ENCODE measurements at regions not wholly inside any gene's neighbourhood (a gene's known extent, or its start where the extent isn't known, plus 50 kb on each side); places are given as distances from the start of the nearest gene placed in this dataset.
"Not testable (repeated sequence)": the region's sequence is repeated elsewhere in the genome, so short reads cannot be mapped to it uniquely, and the experiment has no call there.

DNA sequence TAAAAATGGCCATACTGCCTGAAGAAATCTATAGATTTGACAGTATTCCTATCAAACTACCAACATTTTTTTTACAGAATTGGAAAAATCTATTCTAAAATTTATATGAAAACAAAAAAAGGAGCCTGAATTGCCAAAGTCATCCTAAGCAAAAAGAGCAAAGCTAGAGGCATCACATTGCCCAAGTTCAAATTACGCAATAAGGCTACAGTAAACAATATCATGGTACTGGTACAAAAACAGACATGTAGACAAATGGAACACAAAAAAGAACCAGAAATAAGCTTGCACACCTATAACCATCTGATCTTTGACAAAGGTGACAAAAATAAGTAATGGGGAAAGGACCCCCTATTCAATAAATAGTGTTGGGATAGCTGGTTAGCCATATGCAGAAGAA lies 50.2 kb upstream of the THSD7B start:
- no peak for DNase-seq

DNA sequence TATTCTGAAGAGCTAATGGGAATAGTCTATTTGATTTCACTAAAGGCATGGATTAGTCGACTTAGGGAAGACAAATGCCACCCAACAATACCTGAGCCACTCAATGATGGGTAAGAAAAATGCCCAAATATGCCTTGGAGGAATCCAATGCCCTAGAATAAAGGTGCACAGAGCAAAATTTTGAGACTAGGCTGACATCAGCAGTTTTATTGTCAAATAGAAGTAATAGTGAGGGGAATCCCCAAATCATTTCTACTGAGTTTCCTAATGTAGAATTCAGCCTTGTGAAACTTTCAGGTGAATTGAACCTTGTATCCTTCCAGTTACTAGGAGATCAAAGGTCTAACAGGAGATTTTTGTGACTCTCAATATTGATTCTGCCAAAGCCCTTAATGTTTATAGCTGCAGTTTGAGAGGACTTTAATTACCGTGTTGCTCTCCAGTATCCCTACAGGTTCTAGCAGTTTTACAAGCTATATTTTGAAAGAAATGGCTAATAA lies 50.8 kb upstream of the THSD7B start:
- DNase-seq = no peak

DNA sequence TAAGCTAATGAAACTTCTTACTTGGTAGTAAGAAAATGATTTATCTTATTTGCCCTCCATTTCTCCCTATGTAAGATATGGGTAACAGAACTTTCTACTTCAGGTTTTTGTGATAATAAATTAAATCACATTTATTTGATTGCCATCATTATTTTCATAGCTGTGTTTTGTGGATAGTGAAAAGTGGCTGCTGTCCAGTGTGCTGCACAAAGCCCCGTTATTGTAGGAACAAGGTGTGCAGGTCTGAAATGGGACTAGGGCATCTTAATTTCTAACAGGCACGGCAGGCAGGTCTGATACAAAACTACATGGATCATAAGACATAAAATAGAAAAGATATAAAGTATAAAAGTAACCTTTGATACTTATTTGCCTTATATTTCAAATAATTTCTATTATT lies 51.6 kb upstream of the THSD7B start:
- DNase-seq = no peak

DNA sequence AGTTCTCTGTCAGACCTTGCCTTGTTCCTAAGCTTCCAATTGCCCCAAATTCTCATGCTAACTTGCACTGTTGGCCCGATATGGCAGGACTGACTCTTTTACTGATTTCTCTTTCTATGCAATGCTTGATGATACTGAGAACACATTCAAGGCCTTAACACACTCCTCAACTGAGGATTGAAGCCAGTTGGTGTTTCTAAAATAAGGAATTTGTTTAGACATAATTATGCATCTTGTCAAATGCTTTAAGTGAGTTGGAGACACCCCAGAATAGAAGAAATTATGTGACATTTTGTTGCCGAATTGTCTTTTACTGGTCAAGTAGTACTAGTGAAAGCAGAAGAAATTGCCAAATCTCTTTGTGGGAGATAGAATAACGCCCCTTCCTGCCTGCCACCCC lies 60.0 kb upstream of the THSD7B start:
- DNase-seq = no peak

DNA sequence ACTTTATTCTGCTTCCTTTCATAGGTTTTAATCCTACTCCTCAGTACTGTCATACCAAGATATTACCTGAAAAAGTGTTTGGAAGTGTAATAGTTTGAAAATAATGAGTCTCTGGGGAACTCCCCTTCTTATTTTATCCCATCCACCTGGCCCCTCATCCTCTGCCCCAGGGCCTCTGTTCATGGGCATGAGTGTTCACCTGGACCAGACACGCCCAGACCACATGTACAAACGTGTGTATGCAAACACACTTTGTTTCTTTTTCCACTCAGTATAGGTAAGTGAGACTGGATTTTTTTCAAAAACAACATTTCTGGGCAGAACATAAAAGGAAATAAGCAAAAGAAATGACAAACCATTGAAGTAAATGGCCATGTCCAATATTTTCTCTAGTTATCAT lies 62.1 kb upstream of the THSD7B start:
- DNase-seq = no peak

DNA sequence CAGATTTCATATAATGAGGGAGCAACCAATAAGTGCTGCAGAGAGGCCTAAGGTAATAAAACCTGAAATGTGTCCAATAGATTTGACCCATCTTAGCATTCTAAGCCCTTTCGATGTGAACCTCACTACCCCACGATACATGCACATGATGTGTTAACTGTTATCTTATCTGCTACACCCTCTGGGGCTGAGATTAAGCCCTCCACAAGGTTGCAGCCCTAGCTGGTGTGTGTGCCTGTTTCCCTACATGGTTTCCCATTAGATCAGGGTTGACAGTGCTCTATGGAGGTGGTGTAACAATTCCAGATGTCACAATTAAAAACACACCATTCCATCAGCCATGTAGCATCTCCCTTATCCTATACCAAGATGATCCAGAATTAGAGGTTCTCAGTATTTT lies 68.9 kb upstream of the THSD7B start:
- no peak for DNase-seq

DNA sequence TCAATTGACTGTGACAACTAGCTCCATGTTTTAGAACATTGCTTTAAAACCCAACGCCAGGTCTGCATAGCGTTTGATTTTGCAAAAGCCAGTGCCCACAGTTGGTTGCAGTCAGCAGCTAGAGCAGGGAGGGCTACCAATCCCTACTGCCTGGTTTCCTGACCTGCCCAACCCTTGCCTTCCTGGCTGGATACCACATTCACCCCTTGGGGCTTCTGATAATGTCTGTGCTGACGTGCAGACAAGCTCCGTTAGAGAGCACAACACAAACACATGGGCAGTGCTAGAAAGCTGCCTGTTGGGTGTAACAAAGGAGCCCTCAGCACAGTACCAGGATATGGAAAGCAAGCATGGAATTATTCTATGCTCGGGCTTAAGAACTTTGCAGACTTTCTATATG lies 71.4 kb upstream of the THSD7B start:
- no peak for DNase-seq

DNA sequence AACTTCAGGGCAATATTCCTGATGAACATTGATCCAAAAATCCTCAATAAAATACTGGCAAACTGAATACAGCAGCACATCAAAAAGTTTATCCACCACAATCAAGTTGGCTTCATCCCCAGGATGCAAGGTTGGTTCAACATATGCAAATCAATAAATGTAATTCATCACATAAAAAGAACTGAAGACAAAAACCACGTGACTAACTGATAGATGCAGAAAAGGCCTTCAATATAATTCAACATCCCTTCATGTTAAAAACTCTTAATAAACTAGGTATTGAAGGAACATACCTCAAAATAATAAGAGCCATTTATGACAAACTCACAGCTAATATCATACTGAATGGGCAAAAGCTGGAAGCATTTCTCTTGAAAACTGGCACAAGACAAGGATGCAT lies 85.3 kb upstream of the THSD7B start:
- DNase-seq = not testable (repeated sequence)

DNA sequence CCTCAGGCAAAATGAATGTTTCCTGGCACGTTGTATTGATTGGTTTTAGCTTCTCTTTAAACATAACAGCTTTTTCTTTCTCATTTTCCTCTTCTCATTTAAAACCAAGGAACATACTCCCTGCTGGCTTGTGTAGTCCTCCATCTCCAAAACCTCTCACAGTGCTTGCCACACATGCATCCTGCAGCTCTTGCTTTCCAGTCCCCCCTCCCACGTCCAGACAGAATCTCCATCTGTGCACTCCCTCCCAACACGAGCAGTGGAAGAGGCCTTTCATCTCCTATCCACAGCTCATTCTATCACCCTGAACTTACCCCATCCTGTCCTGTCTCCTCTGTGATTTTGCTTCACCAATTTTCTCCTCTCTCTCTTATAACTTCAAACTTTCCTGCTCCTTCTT lies 99.6 kb upstream of the THSD7B start:
- no peak for DNase-seq

DNA sequence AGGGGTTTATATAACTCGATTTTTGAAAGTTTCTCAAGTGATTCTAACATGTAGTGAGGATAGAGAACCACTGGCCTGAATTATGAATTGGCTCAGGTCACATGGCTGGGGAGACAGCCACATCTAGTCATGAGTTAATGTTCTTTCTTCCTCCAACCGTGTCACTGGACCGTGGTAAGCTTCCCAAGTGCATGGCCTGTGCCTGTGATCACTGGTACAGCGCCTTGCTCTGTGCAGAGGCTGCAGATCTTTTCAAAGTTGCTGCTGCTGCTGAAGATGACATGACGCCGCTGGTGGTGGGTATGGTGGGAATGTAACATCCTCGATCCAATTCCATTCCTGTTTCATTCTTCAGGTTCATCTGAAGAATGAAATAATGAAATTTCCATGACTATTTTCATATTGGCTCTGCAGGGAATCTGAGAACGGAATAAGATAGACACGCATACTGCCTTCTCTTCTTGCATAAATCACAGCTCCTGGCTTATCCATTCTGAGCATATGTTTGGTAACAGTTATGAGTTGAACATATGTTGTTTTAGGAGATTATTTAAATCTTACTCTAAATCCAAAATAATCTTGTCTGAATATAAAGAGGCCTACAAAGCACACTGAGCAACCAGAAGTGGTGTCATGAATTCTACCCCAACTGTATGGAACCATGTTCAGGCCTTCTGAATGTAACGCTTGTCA lies 100.5 kb upstream of the THSD7B start:
- no peak for DNase-seq

DNA sequence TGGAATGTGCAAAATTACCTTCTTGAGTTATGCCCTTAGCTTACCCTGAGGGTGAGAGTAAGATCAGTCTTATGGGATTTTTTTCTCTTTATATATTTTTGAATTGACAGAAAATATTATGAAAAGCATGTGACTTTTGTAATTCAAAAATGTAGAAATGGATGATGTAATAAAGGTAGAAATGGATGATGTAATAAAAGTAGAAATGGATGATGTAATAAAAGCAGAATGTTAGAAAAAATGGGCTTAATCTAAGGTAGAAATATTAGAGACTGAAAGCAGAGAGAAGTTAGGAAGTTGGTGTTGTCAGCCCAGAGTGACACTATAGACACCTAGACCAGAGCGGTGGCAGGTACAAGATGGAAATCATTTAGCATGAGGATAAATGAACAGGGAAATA lies 107.1 kb upstream of the THSD7B start:
- DNase-seq = no peak

DNA sequence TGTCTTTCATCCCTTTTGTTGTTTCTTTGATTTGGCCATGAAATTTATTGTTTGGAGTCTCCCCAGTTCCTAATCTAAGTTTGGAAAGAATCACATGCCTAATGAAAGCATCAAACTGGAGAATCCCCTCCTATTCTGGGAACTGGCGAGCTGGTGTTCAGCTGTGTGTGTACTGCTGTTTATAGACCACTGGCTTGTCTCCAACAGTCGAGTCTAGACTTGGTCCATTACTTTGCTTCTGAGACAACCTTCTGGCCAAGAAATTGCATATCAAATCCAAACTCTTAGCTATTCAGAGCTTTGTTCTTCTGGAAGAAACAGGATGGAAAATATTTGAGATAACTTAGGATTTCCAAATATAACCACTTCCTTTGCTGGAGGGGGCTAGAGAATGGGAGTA lies 111.5 kb upstream of the THSD7B start:
- no peak for DNase-seq

DNA sequence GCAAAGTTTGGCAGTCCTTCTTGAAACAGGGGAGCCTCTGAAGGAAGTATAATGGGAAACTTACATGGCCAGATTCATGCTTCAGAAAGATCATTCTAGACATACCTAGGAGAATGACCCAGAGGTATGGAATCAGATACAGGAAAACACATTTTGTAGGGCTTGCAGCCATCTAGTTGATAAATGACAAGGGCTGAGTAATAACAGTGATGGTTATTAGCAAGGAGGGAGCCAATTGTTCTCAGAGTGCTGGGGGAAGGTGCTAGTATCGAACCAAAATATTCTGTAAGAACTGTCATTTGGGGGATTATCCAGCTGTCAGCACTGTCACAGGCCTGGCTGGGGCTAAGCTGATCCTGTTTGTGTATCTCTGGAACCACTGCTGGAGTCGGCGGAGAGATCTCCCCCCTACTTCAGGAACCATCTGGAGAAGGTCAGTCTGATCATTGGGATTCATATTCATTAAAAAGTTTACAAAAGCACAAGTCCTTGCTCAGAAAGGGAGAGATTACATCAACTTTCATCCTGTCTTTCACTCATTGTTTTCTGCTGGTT lies 113.8 kb upstream of the THSD7B start:
- no peak for DNase-seq

DNA sequence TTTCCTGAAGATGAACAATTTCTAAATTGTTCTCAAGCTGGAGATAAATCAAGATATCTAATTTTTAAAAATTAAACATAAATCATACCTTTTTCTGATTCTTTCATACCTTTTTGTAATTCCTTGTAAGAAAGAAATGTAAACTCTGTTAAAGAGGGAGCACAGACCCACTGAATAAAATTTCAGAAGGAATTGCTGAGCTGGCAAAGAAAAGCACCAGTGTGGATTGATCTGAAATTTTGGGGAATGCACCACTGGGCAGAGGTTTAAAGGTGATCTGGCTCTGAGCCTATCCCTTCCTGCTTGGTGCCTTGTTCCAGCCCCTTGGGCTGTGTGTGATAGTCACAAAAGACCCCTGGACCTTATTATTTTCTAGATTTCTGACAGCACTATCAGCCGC lies 118.3 kb upstream of the THSD7B start:
- no peak for DNase-seq

DNA sequence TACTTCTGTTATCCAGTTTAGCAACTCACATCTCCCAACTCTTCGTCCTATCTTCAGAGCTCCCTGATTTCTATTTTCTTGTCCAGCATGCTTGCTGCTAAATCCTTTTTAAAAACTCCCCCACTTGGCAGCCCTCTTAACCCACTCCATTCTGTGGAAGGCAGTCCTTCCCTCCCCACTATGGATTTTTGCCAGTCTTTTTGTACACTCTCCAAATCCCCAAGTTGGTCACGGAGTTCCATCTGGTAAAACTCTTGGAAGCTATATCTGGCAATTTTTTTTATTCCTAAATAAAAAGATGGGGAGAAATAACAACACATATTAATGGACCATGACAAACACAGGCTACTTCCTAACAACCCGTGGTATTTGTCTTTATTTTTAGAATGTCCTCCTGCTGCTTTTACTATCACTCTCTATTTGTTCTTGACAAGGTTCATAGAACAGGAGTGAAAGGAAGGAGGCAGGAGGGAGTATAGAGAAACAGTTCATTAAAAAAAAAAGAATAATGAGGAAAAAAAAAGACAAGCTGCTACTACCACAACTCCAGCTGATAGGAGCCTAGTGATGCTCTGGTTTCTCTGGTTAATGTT lies 120.0 kb upstream of the THSD7B start:
- no peak for DNase-seq

DNA sequence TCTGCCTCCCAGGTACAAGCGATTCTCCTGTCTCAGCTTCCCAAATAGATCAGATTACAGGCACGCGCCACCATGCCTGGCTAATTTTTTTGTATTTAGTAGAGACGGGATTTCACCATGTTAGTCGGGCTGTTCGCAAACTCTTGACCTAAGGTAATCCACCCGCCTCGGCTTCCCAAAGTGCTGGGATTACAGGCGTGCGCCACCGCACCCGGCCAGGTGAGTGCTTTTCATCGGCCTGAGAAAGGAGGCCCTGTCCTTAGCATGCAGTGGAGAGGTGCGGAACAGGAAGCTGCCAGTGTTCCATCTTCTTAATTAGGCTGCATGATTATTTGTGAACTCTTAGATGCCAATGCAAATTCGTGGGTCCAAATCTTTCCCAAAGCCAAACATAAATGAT lies 125.7 kb upstream of the THSD7B start:
- DNase-seq = no peak

DNA sequence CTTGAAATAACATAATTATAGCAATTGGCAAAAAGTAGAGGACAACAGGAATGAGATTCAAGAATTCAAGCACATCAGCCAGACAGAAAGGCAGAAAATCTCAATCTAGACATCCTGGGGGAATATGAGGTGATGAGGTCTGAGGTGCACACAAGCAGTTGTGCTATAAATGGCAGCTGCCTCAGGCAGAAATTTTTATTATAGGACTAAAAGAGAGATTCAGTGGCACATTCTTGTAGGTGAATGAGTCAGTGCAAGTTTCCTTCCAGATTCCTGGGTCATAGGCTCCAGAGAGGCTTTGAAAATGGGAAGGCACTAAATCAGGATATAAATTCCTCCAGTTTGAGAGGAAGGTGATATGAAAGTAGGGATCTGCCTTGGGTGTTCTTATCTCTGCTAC lies 127.2 kb upstream of the THSD7B start:
- no peak for DNase-seq

DNA sequence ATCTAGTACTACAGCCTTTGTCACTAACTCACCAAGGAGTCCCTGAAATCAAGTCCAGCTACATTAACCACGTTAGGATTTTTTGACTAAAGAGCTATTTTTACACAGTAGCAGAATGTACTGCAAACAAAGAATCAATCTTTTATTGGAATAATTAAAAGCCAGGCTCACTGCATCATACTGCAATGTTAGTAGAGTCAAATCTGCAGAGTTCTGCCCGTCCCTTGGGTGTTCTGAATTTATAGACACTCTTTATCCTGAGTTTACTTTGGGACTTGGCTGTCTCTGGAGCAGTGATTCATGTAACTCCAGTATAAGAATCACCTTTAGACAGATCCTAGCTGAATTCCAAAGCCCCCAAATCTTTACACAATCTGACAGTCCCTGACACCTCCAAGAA lies 127.9 kb upstream of the THSD7B start:
- no peak for DNase-seq

DNA sequence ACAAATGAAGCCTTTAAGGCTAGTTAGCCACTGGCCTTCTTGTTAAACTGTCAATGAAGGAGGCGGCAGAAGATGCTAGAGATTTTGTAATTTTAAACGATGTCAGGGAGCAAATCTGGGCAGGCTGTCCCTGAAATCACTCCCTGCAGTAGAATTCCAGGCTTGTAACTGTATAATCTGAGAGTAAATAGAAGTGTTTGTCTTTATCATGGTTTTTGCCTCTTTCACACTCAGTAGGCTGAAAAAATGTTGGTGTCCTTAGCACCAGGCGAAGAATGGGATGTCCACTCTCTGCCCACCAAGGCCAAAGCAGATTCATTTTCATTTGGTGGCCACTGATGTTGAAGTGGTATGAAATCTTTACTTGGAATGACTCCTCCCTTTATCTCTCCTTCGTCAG lies 136.9 kb upstream of the THSD7B start:
- no peak for DNase-seq

DNA sequence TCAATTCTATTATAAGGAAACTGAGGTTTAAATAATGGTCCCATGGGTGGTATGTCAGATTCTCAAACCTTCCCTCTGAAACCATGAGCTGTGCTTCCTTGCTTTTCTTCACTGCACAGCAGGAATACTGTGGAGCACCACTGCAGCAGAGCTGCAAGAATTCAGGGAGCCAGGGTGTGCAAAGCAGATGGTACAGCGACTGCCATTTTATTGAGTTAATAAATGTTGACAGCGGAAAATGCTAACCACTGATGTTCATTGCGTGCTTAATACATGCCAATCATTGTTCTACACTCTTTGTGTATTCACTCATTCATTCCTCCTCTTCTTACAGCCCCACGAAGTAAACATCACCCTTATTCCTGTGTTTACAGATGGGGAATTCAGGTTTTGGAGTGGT lies 152.2 kb upstream of the THSD7B start:
- DNase-seq = no peak

DNA sequence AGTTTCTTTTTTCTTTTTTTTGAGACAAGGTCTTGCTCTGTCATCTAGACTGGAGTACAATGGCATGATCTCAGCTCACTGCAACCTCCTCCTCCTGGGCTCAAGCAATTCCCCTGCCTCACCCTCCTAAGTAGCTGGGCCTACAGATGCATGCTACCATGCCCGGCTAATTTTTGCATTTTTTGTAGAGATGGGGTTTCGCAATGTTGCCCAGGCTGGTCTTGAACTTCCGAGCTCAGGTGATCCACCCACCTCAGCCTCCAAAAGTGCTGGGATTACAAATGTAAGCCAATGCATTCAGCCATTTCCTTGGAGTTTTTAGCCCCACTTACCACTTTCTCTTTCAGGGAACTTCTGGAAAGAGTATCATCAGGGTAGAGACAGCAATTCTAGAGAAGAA lies 153.3 kb upstream of the THSD7B start:
- DNase-seq = no peak

DNA sequence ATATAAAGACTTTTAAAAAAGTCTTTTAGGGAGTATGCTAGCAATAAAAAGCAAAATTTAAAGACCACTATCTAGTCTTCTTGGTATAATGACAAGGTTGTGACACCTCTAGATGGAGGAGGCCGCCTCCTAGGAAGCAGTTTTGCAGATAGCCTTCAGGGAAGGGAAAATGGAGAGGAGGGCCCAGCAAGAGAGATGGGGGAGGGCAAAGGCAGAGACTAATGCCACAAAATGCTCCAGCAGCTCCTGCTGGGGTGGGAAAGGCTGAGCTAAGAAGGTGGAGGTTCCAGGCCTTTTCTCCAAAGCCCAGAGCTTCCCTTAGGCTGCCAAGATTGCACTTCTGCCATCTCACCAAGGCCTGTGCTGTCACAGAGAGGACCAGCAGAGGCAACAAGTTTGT lies 153.9 kb upstream of the THSD7B start:
- no peak for DNase-seq

DNA sequence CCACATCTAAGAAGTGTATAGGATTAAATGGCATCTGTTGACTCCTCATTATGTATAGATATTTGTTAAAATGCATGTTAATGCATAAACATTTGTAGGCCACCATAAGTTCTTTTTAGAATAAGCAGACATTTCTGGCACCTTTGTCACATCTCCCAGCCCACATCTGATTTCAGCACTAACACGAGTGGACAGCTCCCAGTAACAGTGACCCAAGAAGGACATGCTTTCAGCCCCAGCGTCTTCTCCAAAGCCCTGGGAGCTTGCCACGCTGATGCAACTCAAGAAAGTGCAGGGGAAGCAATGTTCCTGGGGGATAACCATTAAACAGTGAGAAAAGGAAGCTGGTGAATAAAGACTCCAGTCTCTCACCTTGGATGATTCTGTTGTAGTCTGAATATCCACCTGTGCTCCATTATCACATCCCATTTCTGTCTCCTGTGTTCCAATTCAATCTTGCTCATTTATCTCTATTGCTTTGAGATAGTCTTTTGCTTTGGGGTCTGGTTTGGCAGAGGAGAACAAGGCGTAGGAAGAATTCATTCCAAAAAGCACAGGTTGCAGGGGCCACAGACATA lies 182.6 kb upstream of the THSD7B start:
- no peak for DNase-seq

DNA sequence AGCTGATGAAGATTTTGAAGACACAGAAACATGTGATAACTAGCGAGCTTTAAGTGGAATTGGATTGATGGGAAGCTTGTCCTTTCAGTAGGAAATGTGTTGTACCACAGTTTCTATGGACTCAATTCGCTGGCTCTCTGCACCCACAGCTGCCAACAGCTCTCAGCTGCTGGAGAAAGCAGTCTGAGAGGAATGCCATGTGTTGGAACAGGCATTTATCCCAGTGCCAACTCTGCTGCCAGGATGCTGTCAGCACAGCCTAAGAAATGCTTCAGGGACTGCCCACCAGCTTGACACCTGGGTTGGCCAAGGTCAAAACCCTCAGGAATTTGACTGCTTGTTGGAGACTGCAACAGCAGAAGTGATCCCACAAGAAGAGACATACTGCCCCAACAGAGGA lies 193.0 kb upstream of the THSD7B start:
- DNase-seq = no peak

DNA sequence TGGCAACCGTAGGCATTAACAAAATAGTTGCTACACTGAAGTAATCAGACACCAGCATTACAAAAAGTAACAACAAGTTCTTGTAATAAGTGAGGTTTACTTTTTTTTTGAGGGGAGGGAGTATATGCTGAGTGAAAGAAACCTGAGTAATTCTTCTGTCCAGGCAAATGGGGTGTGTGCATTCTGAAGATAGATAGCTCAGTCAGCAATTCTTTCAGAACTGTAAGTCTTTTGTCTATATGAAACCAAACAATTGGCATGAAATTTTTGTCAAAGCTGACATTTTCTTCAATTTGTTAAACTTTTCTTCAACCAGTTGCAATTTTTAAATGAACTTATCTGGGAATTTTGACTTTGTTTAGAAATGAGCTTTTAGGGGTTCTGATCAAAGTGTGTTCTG lies 208.1 kb upstream of the THSD7B start:
- no peak for DNase-seq

Data from NCI-H1105 treated with DMSO at 0.1 percent for 48 hours (cell line).